ENCODE measurements at regions not wholly inside any gene's neighbourhood (a gene's known extent, or its start where the extent isn't known, plus 50 kb on each side); places are given as distances from the start of the nearest gene placed in this dataset.

- CTCF ChIA-PET, result no interaction called here
- H3K36me3 Mint-ChIP-seq, result no peaks in the 10 kb centered on the region
- POLR2A ChIA-PET, result no interaction called here
- no peak overlapping the region for H3K27ac Mint-ChIP-seq
- H3K4me3 Mint-ChIP-seq, result no peak overlapping the region
- H3K27me3 Mint-ChIP-seq, result no peaks in the 10 kb centered on the region
- intact Hi-C loops (cut with micrococcal nuclease), result no loop called here
- H3K9me3 Mint-ChIP-seq, result peaks cover 4% of the 10 kb centered on the region
- DNase-seq, result no peak
- no peaks in the 10 kb centered on the region for H3K4me1 Mint-ChIP-seq (ENCODE audit: low read depth)
Observed at GRCh38 chr11:97110376-97110775, 720.6 kb downstream of the JRKL start.

GRCh38 chr11:97111559-97111958, 721.7 kb downstream of the JRKL start:
- DNase-seq, result no peak
- H3K36me3 Mint-ChIP-seq, result no peaks in the 10 kb centered on the region
- intact Hi-C loops (cut with micrococcal nuclease), result no loop called here
- no peak overlapping the region for H3K27ac Mint-ChIP-seq
- H3K4me3 Mint-ChIP-seq, result no peak overlapping the region
- CTCF ChIA-PET, result no interaction called here
- H3K4me1 Mint-ChIP-seq (ENCODE audit: low read depth), result no peaks in the 10 kb centered on the region
- H3K27me3 Mint-ChIP-seq, result no peaks in the 10 kb centered on the region
- H3K9me3 Mint-ChIP-seq, result peaks cover 4% of the 10 kb centered on the region
- POLR2A ChIA-PET, result no interaction called here

GRCh38 chr11:97118614-97119200, 728.9 kb downstream of the JRKL start:
- Mint-ChIP-seq H3K4me1 (ENCODE audit: low read depth) (no peaks in the 10 kb centered on the region), H3K9me3 (peaks cover 2% of the 10 kb centered on the region), H3K36me3 (no peaks in the 10 kb centered on the region), H3K27me3 (no peaks in the 10 kb centered on the region), H3K4me3 (no peak overlapping the region), H3K27ac (no peak overlapping the region)
- intact Hi-C loops (cut with micrococcal nuclease), result no loop called here
- CTCF ChIA-PET, result interaction anchor here (1.3 kb wide), 1 partner anchor 655 kb away, joined by 5 read pairs; no protein-coding TSS in a partner anchor
- POLR2A ChIA-PET, result no interaction called here
- no peak for DNase-seq

GRCh38 chr11:97123237-97123636, 733.4 kb downstream of the JRKL start:
- no peak overlapping the region for H3K27ac Mint-ChIP-seq
- CTCF ChIA-PET, result interaction anchor here (1.0 kb wide), 1 partner anchor 15 kb away, joined by 5 read pairs; no protein-coding TSS in a partner anchor
- no peak for DNase-seq
- peaks cover 13% of the 10 kb centered on the region for H3K9me3 Mint-ChIP-seq
- no peak overlapping the region for H3K4me3 Mint-ChIP-seq
- H3K4me1 Mint-ChIP-seq (ENCODE audit: low read depth), result no peaks in the 10 kb centered on the region
- no peaks in the 10 kb centered on the region for H3K27me3 Mint-ChIP-seq
- H3K36me3 Mint-ChIP-seq, result no peaks in the 10 kb centered on the region
- intact Hi-C loops (cut with micrococcal nuclease), result no loop called here
- POLR2A ChIA-PET, result no interaction called here

GRCh38 chr11:97136067-97136466, 746.3 kb downstream of the JRKL start:
- no peaks in the 10 kb centered on the region for H3K4me1 Mint-ChIP-seq (ENCODE audit: low read depth)
- H3K9me3 Mint-ChIP-seq, result peaks cover 34% of the 10 kb centered on the region
- no peaks in the 10 kb centered on the region for H3K36me3 Mint-ChIP-seq
- no peak for DNase-seq
- H3K27ac Mint-ChIP-seq, result no peak overlapping the region
- H3K4me3 Mint-ChIP-seq, result no peak overlapping the region
- intact Hi-C loops (cut with micrococcal nuclease), result no loop called here
- CTCF ChIA-PET, result no interaction called here
- no peaks in the 10 kb centered on the region for H3K27me3 Mint-ChIP-seq
- POLR2A ChIA-PET, result no interaction called here

- ChIA-PET CTCF (interaction anchor here (0.6 kb wide), 1 partner anchor 140 kb away, joined by 3 read pairs; no protein-coding TSS in a partner anchor), POLR2A (no interaction called here)
- peaks cover 18% of the 10 kb centered on the region for H3K9me3 Mint-ChIP-seq
- no peak for DNase-seq
- H3K4me1 Mint-ChIP-seq (ENCODE audit: low read depth), result no peaks in the 10 kb centered on the region
- H3K4me3 Mint-ChIP-seq, result no peak overlapping the region
- no peaks in the 10 kb centered on the region for H3K36me3 Mint-ChIP-seq
- H3K27ac Mint-ChIP-seq, result no peak overlapping the region
- H3K27me3 Mint-ChIP-seq, result no peaks in the 10 kb centered on the region
- intact Hi-C loops (cut with micrococcal nuclease), result no loop called here
Observed at GRCh38 chr11:97140885-97141494, 751.2 kb downstream of the JRKL start.

GRCh38 chr11:97143463-97143862, 753.6 kb downstream of the JRKL start:
- H3K36me3 Mint-ChIP-seq, result no peaks in the 10 kb centered on the region
- ChIA-PET CTCF (no interaction called here), POLR2A (no interaction called here)
- peaks cover 15% of the 10 kb centered on the region for H3K9me3 Mint-ChIP-seq
- H3K4me3 Mint-ChIP-seq, result no peak overlapping the region
- H3K4me1 Mint-ChIP-seq (ENCODE audit: low read depth), result no peaks in the 10 kb centered on the region
- intact Hi-C loops (cut with micrococcal nuclease), result no loop called here
- DNase-seq, result no peak
- H3K27ac Mint-ChIP-seq, result no peak overlapping the region
- H3K27me3 Mint-ChIP-seq, result no peaks in the 10 kb centered on the region

GRCh38 chr11:97149741-97150140, 759.9 kb downstream of the JRKL start:
- intact Hi-C loops (cut with micrococcal nuclease), result no loop called here
- Mint-ChIP-seq H3K4me1 (ENCODE audit: low read depth) (no peaks in the 10 kb centered on the region), H3K4me3 (no peak overlapping the region), H3K27ac (no peak overlapping the region), H3K36me3 (no peaks in the 10 kb centered on the region), H3K9me3 (peaks cover 5% of the 10 kb centered on the region), H3K27me3 (no peaks in the 10 kb centered on the region)
- no peak for DNase-seq
- ChIA-PET CTCF (no interaction called here), POLR2A (no interaction called here)

- Mint-ChIP-seq H3K9me3 (no peaks in the 10 kb centered on the region), H3K27ac (no peak overlapping the region), H3K27me3 (no peaks in the 10 kb centered on the region), H3K4me3 (no peak overlapping the region), H3K4me1 (ENCODE audit: low read depth) (no peaks in the 10 kb centered on the region), H3K36me3 (no peaks in the 10 kb centered on the region)
- CTCF ChIA-PET, result no interaction called here
- no peak for DNase-seq
- POLR2A ChIA-PET, result no interaction called here
- intact Hi-C loops (cut with micrococcal nuclease), result no loop called here
Observed at GRCh38 chr11:97157221-97157740, 767.5 kb downstream of the JRKL start.

- no peaks in the 10 kb centered on the region for H3K9me3 Mint-ChIP-seq
- H3K27ac Mint-ChIP-seq, result no peak overlapping the region
- no peak for DNase-seq
- no peaks in the 10 kb centered on the region for H3K36me3 Mint-ChIP-seq
- no peak overlapping the region for H3K4me3 Mint-ChIP-seq
- no peaks in the 10 kb centered on the region for H3K4me1 Mint-ChIP-seq (ENCODE audit: low read depth)
- CTCF ChIA-PET, result no interaction called here
- POLR2A ChIA-PET, result no interaction called here
- H3K27me3 Mint-ChIP-seq, result no peaks in the 10 kb centered on the region
- intact Hi-C loops (cut with micrococcal nuclease), result no loop called here
Observed at GRCh38 chr11:97158243-97158642, 768.4 kb downstream of the JRKL start.

GRCh38 chr11:97163631-97164191, 773.9 kb downstream of the JRKL start:
- no peak for DNase-seq
- Mint-ChIP-seq H3K4me1 (ENCODE audit: low read depth) (no peaks in the 10 kb centered on the region), H3K36me3 (no peaks in the 10 kb centered on the region), H3K27me3 (no peaks in the 10 kb centered on the region), H3K4me3 (no peak overlapping the region), H3K27ac (no peak overlapping the region), H3K9me3 (no peaks in the 10 kb centered on the region)
- ChIA-PET POLR2A (no interaction called here), CTCF (no interaction called here)
- intact Hi-C loops (cut with micrococcal nuclease), result no loop called here

GRCh38 chr11:97201743-97202612, 812.2 kb downstream of the JRKL start:
- CTCF ChIA-PET, result no interaction called here
- DNase-seq, result no peak
- H3K36me3 Mint-ChIP-seq, result no peaks in the 10 kb centered on the region
- H3K27ac Mint-ChIP-seq, result no peak overlapping the region
- intact Hi-C loops (cut with micrococcal nuclease), result no loop called here
- H3K4me1 Mint-ChIP-seq (ENCODE audit: low read depth), result no peaks in the 10 kb centered on the region
- no peaks in the 10 kb centered on the region for H3K27me3 Mint-ChIP-seq
- H3K9me3 Mint-ChIP-seq, result peaks cover 11% of the 10 kb centered on the region
- POLR2A ChIA-PET, result no interaction called here
- H3K4me3 Mint-ChIP-seq, result no peak overlapping the region

Measured in activated CD4-positive, alpha-beta memory T cell treated with anti-CD3 and anti-CD28 coated beads for 36 hours (primary cell).